ENCODE measurements at regions not wholly inside any gene's neighbourhood (a gene's known extent, or its start where the extent isn't known, plus 50 kb on each side); places are given as distances from the start of the nearest gene placed in this dataset.

GRCh38 chr14:85198001-85198400 lies 331.9 kb upstream of the FLRT2 start:
- no peak for TF ChIP-seq CTCF (IDR thresholded peaks at IDR 0.05; ENCODE audit: insufficient read depth, low read depth, low read length, missing control alignments)
- DNase-seq (ENCODE audit: low read depth) = no peak
- no peak overlapping the region for H3K4me3 ChIP-seq (ENCODE audit: low read length)

GRCh38 chr14:85205875-85206274 lies 324.1 kb upstream of the FLRT2 start:
- DNase-seq (ENCODE audit: low read depth) = no peak
- H3K4me3 ChIP-seq (ENCODE audit: low read length) = no peak overlapping the region
- no peak for TF ChIP-seq CTCF (IDR thresholded peaks at IDR 0.05; ENCODE audit: insufficient read depth, low read depth, low read length, missing control alignments)

- peak; percentile 56 for DNase-seq (ENCODE audit: low read depth)
- H3K4me3 ChIP-seq (ENCODE audit: low read length) = no peak overlapping the region
- TF ChIP-seq CTCF (IDR thresholded peaks at IDR 0.05; ENCODE audit: insufficient read depth, low read depth, low read length, missing control alignments) = no peak
Measured at GRCh38 chr14:85214471-85214870, 315.5 kb upstream of the FLRT2 start.

- H3K4me3 ChIP-seq (ENCODE audit: low read length) = no peak overlapping the region
- no peak for DNase-seq (ENCODE audit: low read depth)
- TF ChIP-seq CTCF (IDR thresholded peaks at IDR 0.05; ENCODE audit: insufficient read depth, low read depth, low read length, missing control alignments) = no peak
Measured at GRCh38 chr14:85217412-85217811, 312.5 kb upstream of the FLRT2 start.

- DNase-seq (ENCODE audit: low read depth) = no peak
- no peak overlapping the region for H3K4me3 ChIP-seq (ENCODE audit: low read length)
- TF ChIP-seq CTCF (IDR thresholded peaks at IDR 0.05; ENCODE audit: insufficient read depth, low read depth, low read length, missing control alignments) = no peak
Measured at GRCh38 chr14:85218982-85219381, 311.0 kb upstream of the FLRT2 start.

GRCh38 chr14:85221832-85222231 lies 308.1 kb upstream of the FLRT2 start:
- DNase-seq (ENCODE audit: low read depth) = no peak
- no peak for TF ChIP-seq CTCF (IDR thresholded peaks at IDR 0.05; ENCODE audit: insufficient read depth, low read depth, low read length, missing control alignments)
- no peak overlapping the region for H3K4me3 ChIP-seq (ENCODE audit: low read length)

GRCh38 chr14:85222341-85222740 lies 307.6 kb upstream of the FLRT2 start:
- TF ChIP-seq CTCF (IDR thresholded peaks at IDR 0.05; ENCODE audit: insufficient read depth, low read depth, low read length, missing control alignments) = no peak
- DNase-seq (ENCODE audit: low read depth) = no peak
- H3K4me3 ChIP-seq (ENCODE audit: low read length) = no peak overlapping the region
